GM19351 (cell line): ENCODE measurements at regions not wholly inside any gene's neighbourhood (a gene's known extent, or its start where the extent isn't known, plus 50 kb on each side); places are given as distances from the start of the nearest gene placed in this dataset.
"Not testable (repeated sequence)": the region's sequence is repeated elsewhere in the genome, so short reads cannot be mapped to it uniquely, and the experiment has no call there.

Source experiments
- ATAC-seq: cut with Tn5 transposase; IDR thresholded peaks from one replicate; pipeline ENCODE4 v1.9.1; 2021; ENCODE audit warnings: mild to moderate bottlenecking, moderate library complexity; ENCODE audit not compliant: unreplicated experiment

DNA sequence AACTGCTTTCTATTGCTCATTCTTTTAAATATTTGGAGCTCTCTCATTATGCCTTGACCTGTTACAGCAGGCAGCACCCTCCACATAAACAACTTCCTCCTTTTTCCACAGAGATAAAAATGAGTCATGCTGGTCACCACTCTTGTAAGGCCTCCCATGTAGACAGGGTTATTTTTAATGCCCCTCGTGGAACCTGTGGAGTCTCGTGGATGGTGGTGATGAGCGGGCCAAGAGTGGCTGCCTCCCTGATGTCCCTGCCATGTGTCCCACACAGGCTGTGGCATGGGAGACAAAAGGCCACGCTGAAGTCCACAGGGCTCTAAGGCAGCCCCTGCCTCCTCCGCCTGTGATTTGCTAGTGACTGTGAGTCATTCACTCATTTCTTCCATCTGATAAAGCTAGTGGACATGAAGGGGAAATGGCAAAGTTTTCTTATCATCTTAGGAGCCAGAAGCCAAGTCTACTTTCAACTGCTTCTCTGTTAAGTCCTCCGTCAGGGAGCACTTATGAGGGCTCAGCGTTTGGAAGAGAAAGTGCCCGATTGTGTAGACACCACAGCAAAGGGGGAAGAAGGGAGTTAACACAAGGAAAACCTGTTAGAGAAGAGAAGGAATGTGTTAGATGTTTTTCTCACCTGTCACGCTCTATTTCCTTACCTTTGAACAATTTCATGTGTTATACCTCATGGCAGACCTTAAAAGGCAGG is 121.6 kb upstream of the FAT1 start:
- no peak for ATAC-seq

DNA sequence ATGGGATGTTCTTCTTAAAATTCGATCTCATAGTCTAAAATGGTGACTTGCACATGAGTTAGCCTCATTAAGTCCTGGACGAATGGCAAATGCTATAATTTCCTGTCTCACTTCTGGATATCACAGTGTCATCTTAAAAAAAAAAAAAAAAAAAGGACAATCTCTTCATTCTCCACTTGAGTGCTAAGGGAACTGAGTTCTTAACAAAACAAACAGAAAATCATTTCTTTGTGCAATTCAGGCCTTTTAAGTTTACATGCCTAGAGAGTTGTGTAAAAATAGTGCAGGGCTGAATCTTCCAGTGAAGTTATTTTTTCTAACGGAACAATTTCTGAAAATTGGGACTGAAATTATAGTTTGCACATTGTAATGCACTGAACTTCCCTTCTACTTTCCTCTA is 122.8 kb upstream of the FAT1 start:
- no peak for ATAC-seq

DNA sequence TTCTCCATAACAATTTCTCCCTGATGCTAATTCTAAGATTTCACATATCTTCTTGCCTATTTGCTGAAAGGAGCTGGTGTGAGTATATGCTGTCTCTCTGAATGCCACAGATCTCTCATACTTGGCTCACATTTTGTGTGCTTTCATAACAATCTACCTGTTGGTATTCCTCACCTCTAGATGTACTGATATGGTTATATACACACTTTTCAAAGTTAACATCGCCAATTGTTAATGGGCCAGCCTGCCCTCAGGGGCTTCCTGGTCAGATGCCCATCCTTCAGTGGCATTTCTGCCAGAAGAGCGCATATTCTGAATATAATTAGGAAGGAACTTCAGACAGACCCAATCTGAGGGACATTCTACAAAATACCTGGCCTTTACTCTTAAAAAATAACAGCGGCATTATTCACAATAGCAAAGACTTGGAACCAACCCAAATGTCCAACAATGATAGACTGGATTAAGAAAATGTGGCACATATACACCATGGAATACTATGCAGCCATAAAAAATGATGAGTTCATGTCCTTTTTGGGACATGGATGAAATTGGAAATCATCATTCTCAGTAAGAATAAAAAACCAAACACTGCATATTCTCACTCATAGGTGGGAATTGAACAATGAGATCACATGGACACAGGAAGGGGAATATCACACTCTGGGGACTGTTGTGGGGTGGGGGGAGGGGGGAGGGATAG is 123.9 kb upstream of the FAT1 start:
- not testable (repeated sequence) for ATAC-seq

DNA sequence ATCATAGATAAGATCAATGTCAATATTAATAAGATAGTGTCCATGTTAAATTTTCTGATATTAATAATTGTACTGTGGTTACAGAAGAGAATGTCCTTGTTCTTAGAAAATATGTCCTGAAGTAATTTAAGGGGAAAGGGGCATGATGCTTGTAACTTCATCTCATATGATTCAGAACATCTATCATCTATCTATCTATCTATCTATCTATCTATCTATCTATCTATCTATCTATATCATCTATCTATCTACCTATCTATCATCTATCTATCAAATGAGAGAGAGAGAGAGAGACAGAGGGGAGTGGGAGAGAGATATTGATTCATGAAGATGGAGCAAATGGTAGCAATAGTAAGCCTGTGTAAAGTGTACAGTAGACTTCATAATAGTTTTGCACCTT is 124.8 kb upstream of the FAT1 start:
- no peak for ATAC-seq

DNA sequence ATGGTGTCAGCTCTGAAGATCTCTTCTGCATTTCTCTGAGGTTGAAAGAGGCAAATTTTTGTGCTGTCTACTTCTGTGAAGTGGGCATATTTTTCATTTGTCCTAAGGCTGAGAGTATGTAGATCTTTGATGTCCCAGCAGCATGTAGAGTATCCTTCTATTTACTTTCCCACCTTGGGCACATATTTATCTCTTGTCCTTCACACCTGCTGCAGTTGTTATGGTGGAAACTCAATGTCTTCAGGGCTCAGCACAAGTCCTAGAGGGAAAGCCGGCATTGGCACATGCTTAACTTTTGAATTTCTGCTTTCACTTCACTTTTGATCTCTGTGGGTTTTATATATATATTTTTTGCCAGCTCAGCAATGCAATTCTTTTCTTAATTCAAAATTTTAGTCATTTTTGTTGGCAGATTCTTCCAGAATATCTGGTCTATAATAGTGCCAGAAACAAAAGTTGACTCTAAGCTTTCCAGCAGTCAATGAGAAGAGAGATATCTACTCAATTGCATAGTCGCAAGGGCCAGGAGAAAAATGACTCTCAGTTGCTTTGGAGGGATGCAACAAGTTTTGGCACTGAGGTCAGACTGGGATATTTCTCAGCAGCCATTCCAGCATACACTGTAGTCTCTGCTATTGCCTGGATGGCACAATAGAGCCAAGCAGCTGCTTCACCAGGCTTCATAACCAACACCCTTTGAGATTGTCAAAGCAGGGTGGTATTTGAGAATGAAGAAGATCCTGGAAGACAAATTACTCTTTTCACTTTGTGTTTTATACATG is 127.8 kb upstream of the FAT1 start:
- ATAC-seq, result no peak

DNA sequence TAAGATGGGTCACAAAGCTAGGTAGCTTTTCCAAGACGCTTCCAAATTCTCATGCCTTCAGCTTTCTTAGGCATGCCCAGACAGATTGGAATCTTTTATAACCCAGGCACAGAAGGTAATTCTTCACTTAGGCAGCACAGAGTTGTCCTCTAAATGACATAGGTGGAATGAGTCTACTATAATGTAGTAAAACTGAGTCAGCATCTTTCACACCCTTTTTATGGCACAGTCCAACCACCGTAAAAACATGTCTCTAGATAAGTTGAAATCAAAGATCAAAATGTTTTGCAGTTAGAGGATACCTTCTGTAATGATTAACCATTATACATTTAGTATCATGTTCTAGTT is 128.4 kb upstream of the FAT1 start:
- ATAC-seq, result no peak

DNA sequence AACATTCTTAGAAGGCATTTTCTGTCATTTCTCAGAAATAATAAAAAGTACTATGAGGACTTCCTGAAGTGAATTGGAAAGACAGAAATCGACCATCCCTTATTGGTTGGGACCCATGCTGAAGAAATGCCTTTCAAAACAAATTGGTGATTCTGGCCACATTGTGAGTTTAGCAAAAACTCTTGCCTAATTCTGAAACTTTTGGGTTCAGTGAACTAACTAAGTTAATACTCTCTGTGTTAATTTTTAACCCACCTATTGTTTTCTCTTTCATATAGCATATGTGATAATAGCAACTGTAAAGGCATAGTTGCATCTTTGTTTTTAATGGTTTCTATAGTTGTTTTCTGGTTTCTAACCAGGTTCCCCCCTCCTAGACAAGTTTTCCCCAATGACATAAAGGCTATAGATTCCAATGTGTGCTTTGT is 129.3 kb upstream of the FAT1 start:
- no peak for ATAC-seq

DNA sequence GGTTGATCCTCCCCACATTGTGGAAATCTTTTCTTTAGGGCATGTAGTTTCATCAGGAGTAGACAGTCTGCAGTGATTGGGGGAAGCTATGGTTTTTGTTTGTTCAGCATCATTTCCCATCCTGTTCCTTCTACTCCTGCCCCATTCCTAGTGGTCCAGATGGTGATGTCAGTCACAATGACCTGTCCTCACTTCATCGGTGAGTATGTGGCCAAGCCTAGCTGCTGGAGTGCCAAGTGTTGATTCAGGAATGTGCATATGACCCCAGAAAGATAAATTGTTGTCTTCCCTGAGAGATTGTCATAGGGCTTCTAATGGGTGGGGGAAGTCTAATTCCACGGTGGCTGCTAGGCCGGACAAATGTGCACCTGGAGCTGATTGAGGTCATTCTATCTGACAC is 130.6 kb upstream of the FAT1 start:
- ATAC-seq, result no peak

DNA sequence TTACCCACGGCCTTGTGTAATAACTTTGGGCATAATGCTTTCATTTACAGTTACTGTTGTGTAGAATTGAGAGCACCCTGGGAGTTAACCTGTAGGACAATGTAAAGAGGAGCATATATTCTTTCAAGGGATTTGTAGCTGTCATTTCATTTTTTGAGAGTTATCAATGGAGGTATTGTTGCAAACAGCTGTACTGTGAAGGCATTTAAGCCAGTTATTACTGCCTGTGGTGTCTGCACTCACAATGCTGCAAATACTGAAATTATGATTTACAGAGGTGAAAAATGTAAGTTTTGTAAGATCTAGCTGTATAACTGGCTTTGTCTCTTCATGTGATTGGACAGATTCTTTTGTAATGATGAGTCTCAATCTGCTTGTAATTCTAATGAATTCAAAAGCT is 131.5 kb upstream of the FAT1 start:
- ATAC-seq, result no peak

DNA sequence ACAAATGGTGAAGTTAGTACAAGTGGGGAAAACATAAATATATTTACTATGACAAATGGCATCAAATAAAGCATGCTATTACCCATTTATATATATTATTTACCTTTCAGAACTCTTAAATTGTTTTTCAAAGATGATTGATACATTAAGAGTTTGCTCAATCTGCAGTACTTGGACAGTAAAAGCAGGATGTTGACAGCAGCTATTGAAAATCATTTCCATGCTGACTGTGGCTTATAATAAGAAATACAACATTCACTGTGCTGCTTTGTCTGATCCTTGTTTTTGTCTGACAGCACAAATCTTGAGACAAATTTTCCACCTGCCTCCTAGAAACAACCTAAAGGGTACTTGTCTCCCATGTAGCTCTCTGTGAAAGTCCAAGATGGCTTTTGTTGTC is 134.1 kb upstream of the FAT1 start:
- ATAC-seq, result no peak

DNA sequence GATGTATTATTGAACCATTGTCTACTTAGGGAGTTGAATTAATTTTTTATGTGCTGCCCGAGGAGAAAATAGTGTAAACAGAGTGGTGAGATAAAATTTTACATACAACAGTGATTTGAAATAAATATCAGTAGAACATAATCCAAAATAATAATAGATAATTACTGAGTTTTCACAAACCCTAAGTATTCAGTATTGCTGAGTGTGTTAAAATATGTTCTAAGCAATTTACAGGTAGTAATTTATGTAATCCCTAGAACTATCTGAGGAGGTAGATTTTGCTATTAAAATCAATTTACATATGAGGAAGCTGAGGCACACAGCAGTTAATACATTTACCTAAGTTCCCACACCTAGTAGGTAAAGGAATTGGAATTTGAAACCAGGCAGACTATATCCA is 134.7 kb upstream of the FAT1 start:
- no peak for ATAC-seq

DNA sequence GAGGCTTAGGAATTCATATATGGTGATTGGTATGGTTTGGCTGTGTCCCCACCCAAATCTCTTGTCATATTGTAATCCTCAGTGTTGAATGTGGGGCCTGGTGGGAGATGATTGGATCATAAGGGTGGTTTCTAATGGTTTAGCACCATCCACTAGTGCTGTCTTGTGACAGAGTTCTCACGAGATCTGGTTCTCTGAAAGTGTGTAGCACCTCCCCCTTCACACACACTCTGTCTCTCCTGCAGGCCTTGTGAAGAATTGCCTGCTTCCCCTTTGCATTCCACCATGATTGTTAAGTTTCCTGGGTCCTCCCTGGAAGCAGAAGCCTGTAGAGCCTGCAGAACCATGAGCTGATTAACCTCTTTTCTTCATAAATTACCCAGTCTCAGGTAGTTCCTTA is 135.8 kb upstream of the FAT1 start:
- ATAC-seq, result no peak

DNA sequence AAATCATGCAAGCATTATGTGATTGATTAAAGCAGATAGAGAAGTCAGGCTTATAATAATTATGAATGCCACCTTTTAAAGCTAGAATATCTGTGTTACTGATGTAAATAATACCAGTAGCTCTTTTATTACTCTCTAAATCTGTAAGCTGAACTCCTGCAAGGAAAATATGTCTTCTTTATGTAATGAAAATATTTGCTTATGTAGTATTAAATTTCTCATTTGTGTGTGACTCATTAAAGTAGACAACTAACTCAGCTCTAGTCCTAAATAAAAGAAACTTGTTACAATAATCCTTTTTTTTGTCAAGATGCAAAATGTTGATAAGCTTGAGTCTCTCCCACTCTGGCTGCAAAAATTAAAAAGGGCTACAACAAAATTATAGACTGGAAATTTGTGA is 137.7 kb upstream of the FAT1 start:
- no peak for ATAC-seq

DNA sequence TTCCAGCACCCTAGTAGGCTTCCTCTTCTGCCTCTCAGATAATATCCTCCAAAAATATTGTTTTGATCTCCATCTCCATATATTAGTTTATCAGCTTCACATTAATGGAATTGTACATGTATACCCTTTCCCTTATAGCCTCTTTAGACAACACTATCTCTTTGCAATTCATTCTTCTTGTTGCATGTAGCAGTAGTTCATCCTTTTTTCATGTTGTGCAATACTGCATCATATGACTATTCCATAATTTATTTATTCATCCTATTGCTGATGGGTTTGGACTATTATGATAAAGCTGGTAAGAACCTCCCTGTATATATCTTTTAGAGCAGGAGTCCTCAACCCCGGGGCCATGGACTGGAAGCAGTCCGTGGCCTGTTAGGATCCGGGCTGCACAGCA is 148.2 kb upstream of the FAT1 start:
- ATAC-seq, result no peak

DNA sequence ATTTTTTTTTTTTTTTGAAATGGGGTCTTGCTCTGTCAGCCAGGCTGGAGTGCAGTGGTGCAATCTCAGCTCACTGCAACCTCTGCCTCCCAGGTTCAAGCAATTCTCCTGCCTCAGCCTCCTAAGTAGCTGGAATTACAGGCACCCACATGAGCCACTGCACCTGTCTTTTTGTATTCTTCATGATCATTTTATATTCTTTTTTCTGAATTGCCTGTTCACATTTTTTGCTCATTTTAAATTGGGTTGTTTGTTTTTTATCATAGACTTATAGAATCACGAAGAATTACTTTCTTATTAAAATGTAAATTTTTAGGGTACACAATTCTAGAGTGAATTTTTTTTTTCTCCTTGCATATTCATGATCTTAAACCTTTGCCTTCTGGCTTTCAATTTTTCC is 149.4 kb upstream of the FAT1 start:
- ATAC-seq, result not testable (repeated sequence)

DNA sequence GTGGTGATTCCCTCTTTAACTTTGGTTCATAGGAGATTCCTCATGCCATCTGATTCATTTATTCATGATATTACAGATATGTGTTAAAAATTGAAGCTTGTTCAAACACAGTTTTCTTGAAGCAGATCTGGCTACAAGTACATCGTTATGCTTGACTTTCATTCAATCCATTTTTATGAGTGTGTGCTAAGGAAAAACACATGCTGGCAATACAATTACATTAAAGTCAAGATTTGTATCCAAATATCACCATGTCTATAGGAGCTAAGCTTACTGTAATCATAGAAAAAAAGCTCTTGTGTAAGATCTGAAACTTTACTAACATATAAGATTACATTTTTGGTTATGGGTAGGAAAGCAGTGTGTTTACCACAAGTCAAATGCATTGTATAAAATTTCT is 151.8 kb upstream of the FAT1 start:
- no peak for ATAC-seq

DNA sequence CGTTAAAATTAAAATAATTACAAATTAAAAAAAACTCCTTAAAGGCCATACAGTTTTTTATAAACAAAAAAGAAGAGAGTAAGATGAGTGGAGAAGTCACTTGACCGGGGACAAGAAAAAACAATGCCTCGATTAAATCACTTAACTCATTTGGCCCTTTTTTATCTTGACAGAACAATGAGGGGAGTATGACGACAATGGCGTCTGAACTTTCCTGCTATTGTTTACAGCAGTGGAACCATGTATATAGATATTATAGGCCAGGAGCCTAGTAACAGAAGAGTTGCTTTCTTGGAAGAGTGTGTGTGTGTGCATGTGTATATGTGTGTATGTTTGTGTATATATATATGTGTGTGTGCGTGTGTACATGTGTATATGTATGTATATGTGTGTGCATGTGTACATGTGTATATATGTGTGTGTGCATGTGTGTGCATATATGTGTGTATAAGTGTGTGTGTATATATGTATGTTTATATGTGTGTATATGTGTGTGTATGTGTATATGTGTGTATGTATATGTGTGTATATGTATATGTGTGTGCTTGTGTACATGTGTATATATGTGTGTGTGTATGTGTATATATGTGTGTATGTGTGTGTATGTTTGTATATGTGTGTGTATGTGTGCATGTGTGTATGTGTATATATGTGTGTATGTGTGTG is 153.4 kb upstream of the FAT1 start:
- ATAC-seq, result no peak

DNA sequence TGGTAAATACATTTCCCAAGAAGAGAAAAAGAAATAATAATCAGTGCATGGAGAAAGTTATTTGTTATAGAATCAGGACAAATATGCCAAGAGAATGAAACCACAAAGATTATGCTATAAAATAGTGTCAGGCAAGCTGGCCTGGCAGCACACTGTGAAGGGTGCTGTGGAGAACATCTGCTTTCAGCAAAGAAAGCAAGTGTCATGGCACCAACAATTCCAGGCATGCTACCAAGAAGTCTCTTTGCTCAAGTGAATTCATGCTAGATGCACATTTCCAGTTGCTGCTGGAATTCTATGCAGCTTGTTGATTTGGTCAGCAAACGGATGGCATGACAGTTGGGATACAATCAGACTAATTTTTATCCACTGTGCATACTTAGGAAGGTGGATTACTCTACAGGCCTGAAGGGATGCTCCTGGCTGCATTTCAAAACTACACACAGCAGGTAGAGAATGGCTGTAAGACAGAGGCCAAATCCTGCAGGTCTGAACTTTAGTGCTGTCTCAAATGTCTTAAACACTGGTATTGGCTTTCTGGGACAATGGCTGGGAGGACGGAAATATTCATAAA is 154.6 kb upstream of the FAT1 start:
- no peak for ATAC-seq

DNA sequence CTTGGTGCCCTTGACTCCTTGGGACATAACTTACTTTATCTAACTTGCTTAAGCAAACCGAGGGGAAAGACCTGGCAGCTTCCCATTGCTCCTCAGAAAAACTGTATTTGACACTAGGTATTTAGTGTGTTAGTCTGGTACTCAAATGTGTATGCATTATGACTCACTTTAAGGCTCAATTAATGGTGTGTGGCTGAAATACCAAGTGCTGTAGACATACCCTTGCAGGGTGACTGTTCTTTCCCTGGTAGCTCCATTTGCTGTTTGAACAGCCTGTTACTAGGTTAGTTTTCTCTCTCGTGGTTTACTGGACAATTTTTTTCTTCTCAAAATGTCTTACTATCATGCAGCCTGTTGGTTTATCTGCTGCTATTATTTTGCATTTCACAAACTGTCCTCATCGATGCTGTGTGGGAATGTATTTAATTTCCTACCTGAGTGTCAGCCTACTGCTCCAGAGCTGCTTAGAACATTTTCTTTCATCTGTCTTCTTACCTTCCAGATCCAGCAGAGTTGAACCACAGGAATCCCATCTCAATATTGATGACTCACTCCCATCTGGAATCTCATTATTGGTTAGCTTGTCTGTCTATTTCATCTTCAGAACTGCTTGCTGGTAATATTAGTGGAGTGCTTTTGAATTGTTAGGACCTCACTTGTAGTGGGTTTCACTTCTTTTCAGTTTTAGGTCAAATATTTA is 158.0 kb upstream of the FAT1 start:
- ATAC-seq, result no peak

DNA sequence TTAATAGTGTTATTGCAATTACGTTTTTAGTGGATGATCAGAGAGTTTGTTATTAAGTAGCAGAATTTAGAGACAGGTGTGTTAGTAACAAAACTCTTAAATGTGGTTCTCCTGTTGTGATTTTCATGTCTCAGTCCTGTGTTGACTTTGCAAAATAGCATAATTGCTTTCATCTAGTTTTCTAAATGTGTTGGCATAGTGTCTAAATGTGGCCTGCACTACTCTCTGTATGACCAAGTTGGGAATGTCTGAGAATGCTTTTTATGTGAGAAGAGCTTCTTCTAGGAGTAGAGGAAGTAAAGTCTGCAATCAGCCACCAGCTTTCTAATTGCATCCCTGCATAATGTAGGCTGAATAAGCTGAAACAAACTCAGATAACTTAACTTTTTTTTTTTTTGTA is 158.6 kb upstream of the FAT1 start:
- ATAC-seq, result no peak

DNA sequence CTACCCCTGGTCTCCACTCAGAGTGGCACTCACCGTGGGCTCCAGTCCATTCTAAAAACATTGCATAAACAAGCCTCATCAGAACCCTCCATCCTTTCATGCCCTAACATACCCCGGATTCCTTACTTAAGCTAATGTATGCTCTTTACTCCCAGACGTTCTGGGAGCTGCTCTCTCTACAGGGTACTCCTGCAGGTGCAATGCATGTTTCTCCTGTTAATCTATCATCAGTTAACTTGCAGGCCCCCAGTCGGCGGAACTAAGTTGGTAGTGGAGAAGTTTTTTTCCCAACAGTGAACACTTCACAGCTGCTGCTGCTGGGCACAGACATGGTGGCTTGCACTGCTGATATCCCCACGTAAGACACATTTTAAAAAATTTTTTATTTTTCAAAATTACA is 161.6 kb upstream of the FAT1 start:
- no peak for ATAC-seq
